ENCODE measurements at regions not wholly inside any gene's neighbourhood (a gene's known extent, or its start where the extent isn't known, plus 50 kb on each side); places are given as distances from the start of the nearest gene placed in this dataset.
A peak's percentile ranks its signal among the peaks of the same experiment; 100 is the strongest.

GRCh38 chr2:237196409-237196808, 110.7 kb downstream of the COPS8 start:
- peak overlapping the region; percentile 2 to 96; a peak in 3 of 4 replicates for H3K27ac ChIP-seq (ENCODE audit: low read depth in 2 of 2, low read length in 1 of 2)
- peak overlapping the region; percentile 47 for H2AFZ ChIP-seq (ENCODE audit: low read depth)
- H3K9ac ChIP-seq: peak overlapping the region; percentile 66; the same call in 1 of the 2 replicates
- ChIA-PET CTCF (interaction anchor here (1.1 to 1.4 kb wide), 3 partner anchors 10 to 376 kb away, joined by 3 to 5 read pairs (median 3); no protein-coding TSS in a partner anchor), POLR2A (no interaction called here)
- WGBS (ENCODE audit: low lambda C conversion rate): 74% methylated on average over 1 of the region's 1 CpG
- TF ChIP-seq EP300 (IDR thresholded peaks at IDR 0.05; ENCODE audit: borderline replicate concordance in 1 of 2, low read depth in 1 of 2, low read length in 1 of 2): no peak
- no peak for TF ChIP-seq NRF1 (IDR thresholded peaks at IDR 0.05; ENCODE audit: low read depth, low read length)
- no peak for TF ChIP-seq SMC3 (IDR thresholded peaks at IDR 0.05; ENCODE audit: low read depth, low read length)
- no peaks in the 10 kb centered on the region for H3K27me3 ChIP-seq (ENCODE audit: insufficient read depth)
- H3K36me3 ChIP-seq (replicated peaks in 1 of 2; ENCODE audit: control insufficient read depth in 1 of 2, insufficient read depth in 2 of 2, low read length in 1 of 2): no peaks in the 10 kb centered on the region
- H3K9me2 ChIP-seq: no peaks in the 10 kb centered on the region
- peaks cover 27% of the 10 kb centered on the region for H3F3A ChIP-seq (replicated peaks; ENCODE audit: insufficient read depth)
- H3K9me3 ChIP-seq: no peaks in the 10 kb centered on the region
- peaks cover 22 to 30% of the 10 kb centered on the region in 2 experiments; a peak in 3 of 4 replicates for H3K4me1 ChIP-seq (ENCODE audit: control insufficient read depth in 1 of 2, insufficient read depth in 2 of 2, low read depth in 1 of 2, low read length in 1 of 2)
- H3K4me3 ChIP-seq (ENCODE audit: low read depth in 2 of 2, low read length in 1 of 2): no peak overlapping the region
- no peak for DNase-seq
- H4K20me1 ChIP-seq (ENCODE audit: insufficient read depth): no peaks in the 10 kb centered on the region
- 0 out of 2 replicates have a peak overlapping the region, but pooled peaks have one; percentile 48 for H3K4me2 ChIP-seq
- no peaks in the 10 kb centered on the region for H3K79me2 ChIP-seq (ENCODE audit: insufficient read depth)

- POLR2A ChIA-PET: no interaction called here
- TF ChIP-seq JUND (IDR thresholded peaks at IDR 0.05): no peak
- TF ChIP-seq PBX3 (IDR thresholded peaks at IDR 0.05): 0 out of 2 replicates have a peak, but pooled peaks have one; percentile 16
- peak; percentile 23; the same call in 1 of the 2 replicates for TF ChIP-seq TCF12 (IDR thresholded peaks at IDR 0.05)
- peaks cover 22 to 30% of the 10 kb centered on the region in 2 experiments; a peak in 3 of 4 replicates for H3K4me1 ChIP-seq (ENCODE audit: control insufficient read depth in 1 of 2, insufficient read depth in 2 of 2, low read depth in 1 of 2, low read length in 1 of 2)
- peak overlapping the region; percentile 48; the same call in 1 of the 2 replicates for H3K4me2 ChIP-seq
- H3K27me3 ChIP-seq (ENCODE audit: insufficient read depth): no peaks in the 10 kb centered on the region
- H2AFZ ChIP-seq (ENCODE audit: low read depth): peak overlapping the region; percentile 47
- peaks cover 27% of the 10 kb centered on the region for H3F3A ChIP-seq (replicated peaks; ENCODE audit: insufficient read depth)
- no peak for DNase-seq
- H3K36me3 ChIP-seq (replicated peaks in 1 of 2; ENCODE audit: control insufficient read depth in 1 of 2, insufficient read depth in 2 of 2, low read length in 1 of 2): no peaks in the 10 kb centered on the region
- H4K20me1 ChIP-seq (ENCODE audit: insufficient read depth): no peaks in the 10 kb centered on the region
- 86% methylated on average over 6 of the region's 6 CpGs for WGBS (ENCODE audit: low lambda C conversion rate)
- no peaks in the 10 kb centered on the region for H3K79me2 ChIP-seq (ENCODE audit: insufficient read depth)
- H3K27ac ChIP-seq (ENCODE audit: low read depth in 2 of 2, low read length in 1 of 2): peak overlapping the region; percentile 85 to 96
- peak overlapping the region; percentile 66 for H3K9ac ChIP-seq
- CTCF ChIA-PET: interaction anchor here (0.8 to 1.4 kb wide), 4 partner anchors 11 to 375 kb away, joined by 3 to 5 read pairs (median 3); no protein-coding TSS in a partner anchor
- no peaks in the 10 kb centered on the region for H3K9me2 ChIP-seq
- no peaks in the 10 kb centered on the region for H3K9me3 ChIP-seq
- H3K4me3 ChIP-seq (ENCODE audit: low read depth in 2 of 2, low read length in 1 of 2): no peak overlapping the region
These were observed 111.4 kb downstream of the COPS8 start for GRCh38 chr2:237196866-237197618.

- Histone ChIP-seq H3K9me2 (no peaks in the 10 kb centered on the region), H3K4me3 (ENCODE audit: low read depth in 2 of 2, low read length in 1 of 2) (no peak overlapping the region), H2AFZ (ENCODE audit: low read depth) (no peak overlapping the region), H3K9me3 (no peaks in the 10 kb centered on the region), H3K27me3 (ENCODE audit: insufficient read depth) (no peaks in the 10 kb centered on the region), H3K4me1 (ENCODE audit: control insufficient read depth in 1 of 2, insufficient read depth in 2 of 2, low read depth in 1 of 2, low read length in 1 of 2) (peaks cover 22 to 33% of the 10 kb centered on the region in 2 experiments; a peak in 3 of 4 replicates), H3K9ac (peak overlapping the region; percentile 66), H3K27ac (ENCODE audit: low read depth in 2 of 2, low read length in 1 of 2) (peak overlapping the region; percentile 85 to 96; a peak in 3 of 4 replicates), H3F3A (replicated peaks; ENCODE audit: insufficient read depth) (peaks cover 38% of the 10 kb centered on the region), H4K20me1 (ENCODE audit: insufficient read depth) (no peaks in the 10 kb centered on the region), H3K79me2 (ENCODE audit: insufficient read depth) (no peaks in the 10 kb centered on the region), H3K36me3 (replicated peaks in 1 of 2; ENCODE audit: control insufficient read depth in 1 of 2, insufficient read depth in 2 of 2, low read length in 1 of 2) (no peaks in the 10 kb centered on the region), H3K4me2 (peak overlapping the region; percentile 48; the same call in 1 of the 2 replicates)
- DNase-seq: no peak
- TF ChIP-seq TCF12 (IDR thresholded peaks at IDR 0.05) (peak; percentile 65), FOXM1 (IDR thresholded peaks at IDR 0.05; ENCODE audit: low read depth) (0 out of 2 replicates have a peak, but pooled peaks have one; percentile 28), JUND (IDR thresholded peaks at IDR 0.05) (peak; percentile 46), FOSL2 (IDR thresholded peaks at IDR 0.05; ENCODE audit: borderline replicate concordance, low read depth) (peak; percentile 48), USF2 (IDR thresholded peaks at IDR 0.05; ENCODE audit: borderline replicate concordance, low read depth, low read length) (no peak), REST (IDR thresholded peaks at IDR 0.05; ENCODE audit: low read depth, low read length) (no peak), MAX (IDR thresholded peaks at IDR 0.05; ENCODE audit: low read depth) (0 out of 2 replicates have a peak, but pooled peaks have one; percentile 8), TEAD4 (IDR thresholded peaks at IDR 0.05; ENCODE audit: borderline replicate concordance, insufficient read depth) (peak; percentile 69)
- ChIA-PET CTCF (no interaction called here), POLR2A (no interaction called here)
- 17% methylated on average over 2 of the region's 2 CpGs for WGBS (ENCODE audit: low lambda C conversion rate)
These were observed 112.6 kb downstream of the COPS8 start for GRCh38 chr2:237198164-237198855.
